ENCODE measurements at regions not wholly inside any gene's neighbourhood (a gene's known extent, or its start where the extent isn't known, plus 50 kb on each side); places are given as distances from the start of the nearest gene placed in this dataset.
"Not testable (repeated sequence)": the region's sequence is repeated elsewhere in the genome, so short reads cannot be mapped to it uniquely, and the experiment has no call there.

- DNase-seq (ENCODE audit: low read depth): no peak
These were observed 220.1 kb upstream of the EDNRB start for GRCh38 chr13:78138756-78139155.

- no peak for DNase-seq (ENCODE audit: low read depth)
These were observed 218.9 kb upstream of the EDNRB start for GRCh38 chr13:78137404-78138142.

GRCh38 chr13:78136966-78137365 is 218.3 kb upstream of the EDNRB start:
- DNase-seq (ENCODE audit: low read depth): no peak

- DNase-seq (ENCODE audit: low read depth): no peak
These were observed 214.9 kb upstream of the EDNRB start for GRCh38 chr13:78133511-78133910.

- DNase-seq (ENCODE audit: low read depth): no peak
These were observed 213.2 kb upstream of the EDNRB start for GRCh38 chr13:78131811-78132210.

- DNase-seq (ENCODE audit: low read depth): no peak
These were observed 212.7 kb upstream of the EDNRB start for GRCh38 chr13:78131346-78131745.

- no peak for DNase-seq (ENCODE audit: low read depth)
These were observed 211.2 kb upstream of the EDNRB start for GRCh38 chr13:78129823-78130222.

GRCh38 chr13:78129359-78129758 is 210.7 kb upstream of the EDNRB start:
- no peak for DNase-seq (ENCODE audit: low read depth)

GRCh38 chr13:78121459-78122348 is 203.1 kb upstream of the EDNRB start:
- DNase-seq (ENCODE audit: low read depth): no peak

- DNase-seq (ENCODE audit: low read depth): no peak
These were observed 202.4 kb upstream of the EDNRB start for GRCh38 chr13:78121001-78121400.

- not testable (repeated sequence) for DNase-seq (ENCODE audit: low read depth)
These were observed 201.5 kb upstream of the EDNRB start for GRCh38 chr13:78120144-78120543.

- not testable (repeated sequence) for DNase-seq (ENCODE audit: low read depth)
These were observed 198.4 kb upstream of the EDNRB start for GRCh38 chr13:78117070-78117469.

GRCh38 chr13:78105656-78106055 is 187.0 kb upstream of the EDNRB start:
- no peak for DNase-seq (ENCODE audit: low read depth)

GRCh38 chr13:78103936-78104335 is 185.3 kb upstream of the EDNRB start:
- DNase-seq (ENCODE audit: low read depth): no peak

- DNase-seq (ENCODE audit: low read depth): no peak
These were observed 184.1 kb upstream of the EDNRB start for GRCh38 chr13:78102741-78103140.

- DNase-seq (ENCODE audit: low read depth): no peak
These were observed 183.6 kb upstream of the EDNRB start for GRCh38 chr13:78102121-78102677.

GRCh38 chr13:78100486-78100885 is 181.9 kb upstream of the EDNRB start:
- no peak for DNase-seq (ENCODE audit: low read depth)

GRCh38 chr13:78098249-78098648 is 179.6 kb upstream of the EDNRB start:
- no peak for DNase-seq (ENCODE audit: low read depth)

GRCh38 chr13:78096221-78096620 is 177.6 kb upstream of the EDNRB start:
- no peak for DNase-seq (ENCODE audit: low read depth)

GRCh38 chr13:78087966-78088678 is 169.5 kb upstream of the EDNRB start:
- DNase-seq (ENCODE audit: low read depth): no peak

GRCh38 chr13:78085434-78086225 is 167.0 kb upstream of the EDNRB start:
- DNase-seq (ENCODE audit: low read depth): no peak
